ENCODE measurements at regions not wholly inside any gene's neighbourhood (a gene's known extent, or its start where the extent isn't known, plus 50 kb on each side); places are given as distances from the start of the nearest gene placed in this dataset.
A peak's percentile ranks its signal among the peaks of the same experiment; 100 is the strongest.

GRCh38 chr11:109957000-109957399 is 136.2 kb upstream of the ZC3H12C start:
- intact Hi-C loops (cut with DNase I; ENCODE audit: low total_unique reads) = no loop called here
- TF ChIP-seq CTCF (IDR thresholded peaks at IDR 0.05) = no peak
- no peak for TF ChIP-seq POLR2A (IDR thresholded peaks at IDR 0.05)
- DNase-seq (ENCODE audit: low spot score in 2 of 2) = no peak
- H3K4me3 ChIP-seq (ENCODE audit: low read depth, poor library complexity, severe bottlenecking) = no peak overlapping the region
- WGBS, 2 donors = 87 to 91% methylated on average over 6 of the region's 6 CpGs

- TF ChIP-seq POLR2A (IDR thresholded peaks at IDR 0.05) (no peak), CTCF (IDR thresholded peaks at IDR 0.05) (no peak)
- no peak for DNase-seq (ENCODE audit: low spot score in 2 of 2)
- H3K4me3 ChIP-seq (ENCODE audit: low read depth, poor library complexity, severe bottlenecking) = no peak overlapping the region
- intact Hi-C loops (cut with DNase I; ENCODE audit: low total_unique reads) = no loop called here
Observed at GRCh38 chr11:109957601-109958000, 135.6 kb upstream of the ZC3H12C start.

- intact Hi-C loops (cut with DNase I; ENCODE audit: low total_unique reads) = no loop called here
- H3K4me3 ChIP-seq (ENCODE audit: low read depth, poor library complexity, severe bottlenecking) = no peak overlapping the region
- TF ChIP-seq POLR2A (IDR thresholded peaks at IDR 0.05) (no peak), CTCF (IDR thresholded peaks at IDR 0.05) (no peak)
- 69 to 71% methylated on average over 9 of the region's 9 CpGs for WGBS, 2 donors
- DNase-seq (ENCODE audit: low spot score in 2 of 2) = no peak
Observed at GRCh38 chr11:109958131-109958820, 134.9 kb upstream of the ZC3H12C start.

GRCh38 chr11:109958821-109959166 is 134.4 kb upstream of the ZC3H12C start:
- WGBS, 2 donors = 67 to 71% methylated on average over 2 of the region's 2 CpGs
- TF ChIP-seq CTCF (IDR thresholded peaks at IDR 0.05) (no peak), POLR2A (IDR thresholded peaks at IDR 0.05) (no peak)
- DNase-seq (ENCODE audit: low spot score in 2 of 2) = no peak
- intact Hi-C loops (cut with DNase I; ENCODE audit: low total_unique reads) = no loop called here
- H3K4me3 ChIP-seq (ENCODE audit: low read depth, poor library complexity, severe bottlenecking) = no peak overlapping the region

- DNase-seq (ENCODE audit: low spot score in 2 of 2) = peak; percentile 49 to 87
- TF ChIP-seq CTCF (IDR thresholded peaks at IDR 0.05) = no peak
- TF ChIP-seq POLR2A (IDR thresholded peaks at IDR 0.05) = no peak
- intact Hi-C loops (cut with DNase I; ENCODE audit: low total_unique reads) = loop anchor here (5.0 kb wide), 1 partner anchor 226 kb away; no protein-coding TSS in a partner anchor
- no peak overlapping the region for H3K4me3 ChIP-seq (ENCODE audit: low read depth, poor library complexity, severe bottlenecking)
- WGBS, 2 donors = 40 to 54% methylated on average over 2 of the region's 2 CpGs
Observed at GRCh38 chr11:109960831-109961230, 132.4 kb upstream of the ZC3H12C start.

- intact Hi-C loops (cut with DNase I; ENCODE audit: low total_unique reads) = loop anchor here (5.0 kb wide), 1 partner anchor 226 kb away; no protein-coding TSS in a partner anchor
- DNase-seq (ENCODE audit: low spot score in 2 of 2) = no peak
- WGBS, 2 donors = 89 to 90% methylated on average over 2 of the region's 2 CpGs
- H3K4me3 ChIP-seq (ENCODE audit: low read depth, poor library complexity, severe bottlenecking) = no peak overlapping the region
- TF ChIP-seq CTCF (IDR thresholded peaks at IDR 0.05) (no peak), POLR2A (IDR thresholded peaks at IDR 0.05) (no peak)
Observed at GRCh38 chr11:109961261-109961660, 131.9 kb upstream of the ZC3H12C start.
